ENCODE measurements at regions not wholly inside any gene's neighbourhood (a gene's known extent, or its start where the extent isn't known, plus 50 kb on each side); places are given as distances from the start of the nearest gene placed in this dataset.

GRCh38 chrX:138485224-138485623, 226.3 kb downstream of the FGF13 start (continued):
- TF ChIP-seq RAD21 (IDR thresholded peaks at IDR 0.05 in 1 of 2, conservative IDR thresholded peaks at IDR 0.05 in 1 of 2; ENCODE audit: low read depth in 2 of 2, low read length in 2 of 2) (no peak), EGR1 (IDR thresholded peaks at IDR 0.05; ENCODE audit: borderline replicate concordance, low read depth, low read length) (no peak), SIX5 (IDR thresholded peaks at IDR 0.05; ENCODE audit: low read depth, low read length) (no peak)

All from H1 (cell line).